NT2/D1 (cell line): ENCODE measurements at regions not wholly inside any gene's neighbourhood (a gene's known extent, or its start where the extent isn't known, plus 50 kb on each side); places are given as distances from the start of the nearest gene placed in this dataset.

Experiments
- YY1 ChIP-seq: IDR thresholded peaks from 2 replicates; pipeline ENCODE4 v1.6.1; 2011; ENCODE audit not compliant: insufficient read length, insufficient read depth
- ZNF274 ChIP-seq: IDR thresholded peaks from 2 replicates; pipeline ENCODE4 v1.6.1; 2011; ENCODE audit warnings: mild to moderate bottlenecking, low read depth, low read length

GRCh38 chr7:136072447-136072846 is 95.3 kb upstream of the MTPN start:
- TF ChIP-seq YY1 (no peak), ZNF274 (no peak)
